K562 (cell line): ENCODE measurements at regions not wholly inside any gene's neighbourhood (a gene's known extent, or its start where the extent isn't known, plus 50 kb on each side); places are given as distances from the start of the nearest gene placed in this dataset.

ENCODE experiments used
- ATAC-seq: fragments of 200-7000 bp; cut with Tn5 transposase; 3 replicates; pipeline ENCODE4 v1.9.1; 2020; ENCODE audit warnings: moderate library complexity
- BruUV-seq: library from RNA; stranded (reverse); fragments of 400-500 nt; replicated peaks from 2 replicates; lab custom pipeline; 2021; lab: Mats Ljungman, UMichigan
- CTCF ChIA-PET: fragments of 300-600 bp; formaldehyde crosslinking; extraction: SDS; loops from one replicate; lab custom pipeline; 2021; ENCODE audit warnings: low intra/inter-chr PET ratio; lab: Yijun Ruan, JAX
- POLR2A ChIA-PET: fragments of 300-600, 350-650 bp; sonication (Branson Sonifier 250); formaldehyde crosslinking; extraction: SDS; loops from one replicate; lab custom pipeline; 2021; ENCODE audit warnings: antibody characterized with exemption, inconsistent platforms; lab: Yijun Ruan, JAX
- DNase-seq, 4 experiments: peaks; one replicate each; pipeline versions ENCODE4 v3.0.0 to v3.0.0-alpha.2; 2011 to 2018; ENCODE audit warnings: low spot score in 3 of 4, mixed read lengths in 3 of 4; ENCODE audit errors: extremely low read depth in 1 of 4
- FAIRE-seq: peaks from 2 replicates; lab custom pipeline; 2011; peaks lifted over from hg19 to GRCh38; lab: Jason Lieb, UNC
- H2AFZ ChIP-seq: 2 replicates; pipeline ENCODE4 v1.6.0; 2011; ENCODE audit warnings: low read depth, low read length, control low read depth, inconsistent platforms
- H3K27ac ChIP-seq: fragments of 200-600 bp; 3 replicates; pipeline ENCODE4 v1.8.0; 2011; ENCODE audit warnings: low read depth, mild to moderate bottlenecking, control low read depth, inconsistent platforms, low read length, moderate library complexity, mixed read lengths; ENCODE audit errors: extremely low read depth
- H3K27me3 ChIP-seq, 2 experiments: fragments of 300-600 bp in 1 of 2; 2 replicates in 1 of 2; 3 replicates in 1 of 2; pipeline versions ENCODE4 v1.6.0 to v1.8.0; 2011; ENCODE audit warnings: inconsistent platforms in 2 of 2, low read length in 2 of 2, mild to moderate bottlenecking in 1 of 2, mixed read lengths in 1 of 2, moderate library complexity in 1 of 2; ENCODE audit not compliant: control insufficient read depth in 2 of 2, insufficient read depth in 2 of 2
- H3K36me3 ChIP-seq: fragments of 300-600 bp; 3 replicates; pipeline ENCODE4 v1.8.0; 2011; ENCODE audit warnings: mild to moderate bottlenecking, low read length, inconsistent platforms; ENCODE audit not compliant: control insufficient read depth, insufficient read depth
- H3K4me1 ChIP-seq, 2 experiments: fragments of 200-600 bp in 1 of 2; replicated peaks in 1 of 2; 2 replicates in 1 of 2; 3 replicates in 1 of 2; pipeline versions ENCODE4 v1.5.1 to v1.8.0; 2011; ENCODE audit warnings: inconsistent platforms in 2 of 2, low read length in 2 of 2, mild to moderate bottlenecking in 1 of 2, mixed read lengths in 1 of 2, moderate library complexity in 1 of 2; ENCODE audit not compliant: control insufficient read depth in 2 of 2, insufficient read depth in 2 of 2
- H3K4me2 ChIP-seq: 2 replicates; pipeline ENCODE4 v1.6.1; 2011; ENCODE audit warnings: low read length, control low read depth, inconsistent platforms, mixed read lengths; ENCODE audit not compliant: insufficient read depth
- H3K4me3 ChIP-seq: fragments of 200-600 bp; sonication (generic), shearing (Covaris generic); 2 replicates; pipeline ENCODE4 v1.5.1; 2016; ENCODE audit warnings: control low read depth, inconsistent platforms
- H3K79me2 ChIP-seq: fragments of 200-600 bp; 3 replicates; pipeline ENCODE4 v1.8.0; 2011; ENCODE audit warnings: low read length, inconsistent platforms; ENCODE audit not compliant: control insufficient read depth, insufficient read depth
- H3K9ac ChIP-seq, 2 experiments: 2 replicates each; pipeline versions ENCODE4 v1.6.0 to v1.6.1; 2011; ENCODE audit warnings: low read depth in 2 of 2, low read length in 2 of 2, control low read depth in 1 of 2, inconsistent platforms in 1 of 2, mild to moderate bottlenecking in 1 of 2, mixed read lengths in 1 of 2; ENCODE audit not compliant: insufficient read depth in 1 of 2
- H3K9me1 ChIP-seq: one replicate; pipeline ENCODE4 v1.6.0; 2011; ENCODE audit warnings: inconsistent platforms, mild to moderate bottlenecking, low read length, moderate library complexity; ENCODE audit not compliant: control insufficient read depth, insufficient read depth
- H3K9me3 ChIP-seq: replicated peaks from 2 replicates; pipeline ENCODE4 v1.5.1; 2011; ENCODE audit warnings: low read depth, low read length, inconsistent platforms; ENCODE audit not compliant: control insufficient read depth, insufficient read depth
- H4K20me1 ChIP-seq: replicated peaks from 2 replicates; pipeline ENCODE4 v1.6.1; 2011; ENCODE audit warnings: low read length, inconsistent platforms, mixed read lengths; ENCODE audit not compliant: control insufficient read depth, insufficient read depth
- CC2D1A ChIP-seq: fragments of 450-650 bp; IDR thresholded peaks from 2 replicates; pipeline ENCODE4 v1.6.1; 2017; ENCODE audit warnings: mild to moderate bottlenecking
- CEBPB ChIP-seq: fragments of 450-650 bp; IDR thresholded peaks from 2 replicates; pipeline ENCODE4 v1.6.1; 2016; ENCODE audit warnings: missing genetic modification characterization, missing compliant biosample characterization
- CEBPG ChIP-seq, 3 experiments: fragments of 200-800 bp in 1 of 3; sonication (Bioruptor generic) in 1 of 3; sonication (generic) in 1 of 3; formaldehyde crosslinking in 1 of 3; IDR thresholded peaks in 2 of 3; conservative IDR thresholded peaks in 1 of 3; 2 replicates each; pipeline versions ENCODE4 v1.6.1 to v1.8.0; 2016 to 2022; ENCODE audit warnings: missing compliant biosample characterization in 2 of 3, missing genetic modification characterization in 2 of 3, mild to moderate bottlenecking in 1 of 3, missing genetic modification reagents in 1 of 3
- FOXJ2 ChIP-seq: fragments of 200-800 bp; sonication (Bioruptor generic); IDR thresholded peaks from 2 replicates; pipeline ENCODE4 v1.6.1; 2016; ENCODE audit warnings: missing genetic modification characterization, missing compliant biosample characterization
- GTF2A2 ChIP-seq: IDR thresholded peaks from 2 replicates; pipeline ENCODE4 v1.6.1; 2016; ENCODE audit warnings: mild to moderate bottlenecking, missing genetic modification characterization, missing compliant biosample characterization
- SIX5 ChIP-seq, 2 experiments: IDR thresholded peaks; 2 replicates each; pipeline ENCODE4 v1.6.1; 2011; ENCODE audit warnings: low read length in 2 of 2, borderline replicate concordance in 1 of 2, low read depth in 1 of 2, mild to moderate bottlenecking in 1 of 2, moderate library complexity in 1 of 2; ENCODE audit not compliant: insufficient read depth in 1 of 2
- SRSF9 ChIP-seq: fragments of 200-400 bp; formaldehyde crosslinking; IDR thresholded peaks from 2 replicates; pipeline ENCODE4 v1.6.1; 2017; ENCODE audit warnings: low read depth, low read length, borderline replicate concordance
- TAF1 ChIP-seq: IDR thresholded peaks from 2 replicates; pipeline ENCODE4 v1.6.1; 2011; ENCODE audit warnings: mild to moderate bottlenecking, low read length, moderate library complexity; ENCODE audit not compliant: insufficient read depth, control insufficient read depth, severe bottlenecking; ENCODE audit errors: extremely low read depth
- UBTF ChIP-seq, 2 experiments: IDR thresholded peaks; 2 replicates each; pipeline ENCODE4 v1.6.1; 2012; ENCODE audit warnings: improper control_type of control experiment in 2 of 2, low read depth in 2 of 2, low read length in 2 of 2, borderline replicate concordance in 1 of 2
- ZNF644 ChIP-seq: fragments of 200-800 bp; sonication (Bioruptor generic); IDR thresholded peaks from 2 replicates; pipeline ENCODE4 v1.6.1; 2016; ENCODE audit warnings: low read depth, missing genetic modification characterization, missing compliant biosample characterization
- WGBS: fragments of 100-300 bp; shearing (Covaris generic); methylation state at CpG from one replicate; pipeline ENCODE4 v1.1.6; 2016; ENCODE audit warnings: low coverage, mixed read lengths; ENCODE audit not compliant: insufficient coverage; ENCODE audit errors: missing lambda C conversion rate; 5-methylcytosine and 5-hydroxymethylcytosine counted together
- in situ Hi-C: fragments of 300-500 bp; cut with MboI; formaldehyde crosslinking; loops from 4 replicates; pipeline ENCODE4 v1.15.0; 2018; ENCODE audit warnings: inconsistent platforms, mixed read lengths
- intact Hi-C: fragments of 100-400 bp; cut with micrococcal nuclease; formaldehyde crosslinking; loops from 2 replicates; pipeline ENCODE4 v1.14.2; 2022

GRCh38 chr1:221093903-221094791 lies 214.9 kb downstream of the HLX start (continued):
- TF ChIP-seq SRSF9: no peak
- TF ChIP-seq UBTF (IDR thresholded peaks at IDR 0.05; ENCODE audit: borderline replicate concordance in 1 of 2, low read depth in 2 of 2, low read length in 2 of 2): no peak
- TF ChIP-seq TAF1: no peak
- TF ChIP-seq GTF2A2 (tag): no peak
- no peak for TF ChIP-seq ZNF644

- Histone ChIP-seq H3K27me3 (no peaks in the 10 kb centered on the region), H3K4me3 (no peak overlapping the region), H3K4me2 (no peak overlapping the region), H3K27ac (no peak overlapping the region), H3K79me2 (no peaks in the 10 kb centered on the region), H3K36me3 (no peaks in the 10 kb centered on the region), H3K4me1 (no peaks in the 10 kb centered on the region; a peak in 1 of 5 replicates), H3K9me1 (no peaks in the 10 kb centered on the region), H3K9ac (no peak overlapping the region), H2AFZ (no peak overlapping the region), H4K20me1 (no peaks in the 10 kb centered on the region), H3K9me3 (no peaks in the 10 kb centered on the region)
- no TSS peak for BruUV-seq
- WGBS: 19% methylated on average over 6 of the region's 6 CpGs
- FAIRE-seq: no peak
- intact Hi-C loops: no loop called here
- ChIA-PET CTCF (no interaction called here), POLR2A (no interaction called here)
- DNase-seq: no peak
- ATAC-seq: no peak
- no peak for TF ChIP-seq SIX5 (IDR thresholded peaks at IDR 0.05; ENCODE audit: borderline replicate concordance in 1 of 2, insufficient read depth in 1 of 2, low read depth in 1 of 2, low read length in 2 of 2)
- no peak for TF ChIP-seq CC2D1A
- TF ChIP-seq CEBPB: peak; percentile 51; the same call in 1 of the 2 replicates
- no peak for TF ChIP-seq CEBPG (CRISPR knock-in tag; IDR thresholded peaks at IDR 0.05)
- TF ChIP-seq CEBPG (tag; conservative IDR thresholded peaks at IDR 0.05 in 1 of 2, IDR thresholded peaks at IDR 0.05 in 1 of 2): peak in 1 of 2 experiments; percentile 79; a peak in 1 of 4 replicates
- TF ChIP-seq FOXJ2 (tag): no peak
- in situ Hi-C loops: no loop called here
Measured at GRCh38 chr1:221097479-221098281, 218.4 kb downstream of the HLX start.
